ENCODE measurements at regions not wholly inside any gene's neighbourhood (a gene's known extent, or its start where the extent isn't known, plus 50 kb on each side); places are given as distances from the start of the nearest gene placed in this dataset.

DNA sequence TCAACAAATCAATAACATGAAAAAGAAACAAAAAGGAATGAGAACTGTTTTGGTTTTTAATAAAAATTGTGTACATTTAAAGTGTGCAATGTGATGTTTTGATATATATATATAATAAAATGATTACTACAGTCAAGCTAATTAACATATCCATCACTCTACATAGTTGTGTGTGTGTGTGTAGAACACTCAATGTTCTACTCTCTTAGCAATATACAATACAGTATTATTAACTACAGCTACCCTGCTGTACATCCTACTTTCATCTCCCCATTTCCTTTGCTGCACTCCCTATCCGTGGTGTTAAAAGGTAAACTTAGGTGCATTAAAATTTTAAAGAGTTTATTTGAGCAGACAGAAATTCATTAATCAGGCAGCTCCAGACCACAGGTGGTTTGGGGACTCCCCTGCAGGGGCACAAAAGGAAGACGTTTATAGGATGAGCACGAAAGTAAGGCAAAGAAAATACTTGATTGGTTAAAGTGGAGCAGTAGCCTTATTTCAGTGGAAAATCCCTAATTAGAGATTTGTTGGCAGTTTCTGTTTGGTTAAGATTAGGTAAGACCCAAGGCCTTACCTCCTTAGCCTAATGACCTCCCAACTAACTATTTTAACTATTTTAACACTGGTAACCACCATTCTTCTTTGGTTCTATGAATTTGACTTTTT, 61.8 kb upstream of the SNRK start:
- no peak for TF ChIP-seq CREB1 (IDR thresholded peaks at IDR 0.05; ENCODE audit: low read depth)
- no peak for TF ChIP-seq TEAD4 (IDR thresholded peaks at IDR 0.05)
- TF ChIP-seq, protein P1, sequence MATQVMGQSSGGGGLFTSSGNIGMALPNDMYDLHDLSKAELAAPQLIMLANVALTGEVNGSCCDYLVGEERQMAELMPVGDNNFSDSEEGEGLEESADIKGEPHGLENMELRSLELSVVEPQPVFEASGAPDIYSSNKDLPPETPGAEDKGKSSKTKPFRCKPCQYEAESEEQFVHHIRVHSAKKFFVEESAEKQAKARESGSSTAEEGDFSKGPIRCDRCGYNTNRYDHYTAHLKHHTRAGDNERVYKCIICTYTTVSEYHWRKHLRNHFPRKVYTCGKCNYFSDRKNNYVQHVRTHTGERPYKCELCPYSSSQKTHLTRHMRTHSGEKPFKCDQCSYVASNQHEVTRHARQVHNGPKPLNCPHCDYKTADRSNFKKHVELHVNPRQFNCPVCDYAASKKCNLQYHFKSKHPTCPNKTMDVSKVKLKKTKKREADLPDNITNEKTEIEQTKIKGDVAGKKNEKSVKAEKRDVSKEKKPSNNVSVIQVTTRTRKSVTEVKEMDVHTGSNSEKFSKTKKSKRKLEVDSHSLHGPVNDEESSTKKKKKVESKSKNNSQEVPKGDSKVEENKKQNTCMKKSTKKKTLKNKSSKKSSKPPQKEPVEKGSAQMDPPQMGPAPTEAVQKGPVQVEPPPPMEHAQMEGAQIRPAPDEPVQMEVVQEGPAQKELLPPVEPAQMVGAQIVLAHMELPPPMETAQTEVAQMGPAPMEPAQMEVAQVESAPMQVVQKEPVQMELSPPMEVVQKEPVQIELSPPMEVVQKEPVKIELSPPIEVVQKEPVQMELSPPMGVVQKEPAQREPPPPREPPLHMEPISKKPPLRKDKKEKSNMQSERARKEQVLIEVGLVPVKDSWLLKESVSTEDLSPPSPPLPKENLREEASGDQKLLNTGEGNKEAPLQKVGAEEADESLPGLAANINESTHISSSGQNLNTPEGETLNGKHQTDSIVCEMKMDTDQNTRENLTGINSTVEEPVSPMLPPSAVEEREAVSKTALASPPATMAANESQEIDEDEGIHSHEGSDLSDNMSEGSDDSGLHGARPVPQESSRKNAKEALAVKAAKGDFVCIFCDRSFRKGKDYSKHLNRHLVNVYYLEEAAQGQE (IDR thresholded peaks at IDR 0.05; ENCODE audit: low read depth) = no peak
- no peak for TF ChIP-seq EGR1 (IDR thresholded peaks at IDR 0.05)
- TF ChIP-seq, protein P2, sequence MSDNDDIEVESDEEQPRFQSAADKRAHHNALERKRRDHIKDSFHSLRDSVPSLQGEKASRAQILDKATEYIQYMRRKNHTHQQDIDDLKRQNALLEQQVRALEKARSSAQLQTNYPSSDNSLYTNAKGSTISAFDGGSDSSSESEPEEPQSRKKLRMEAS (IDR thresholded peaks at IDR 0.05) = no peak
- TF ChIP-seq ZBTB7A (IDR thresholded peaks at IDR 0.05; ENCODE audit: low read depth) = no peak
- TF ChIP-seq, protein P3, sequence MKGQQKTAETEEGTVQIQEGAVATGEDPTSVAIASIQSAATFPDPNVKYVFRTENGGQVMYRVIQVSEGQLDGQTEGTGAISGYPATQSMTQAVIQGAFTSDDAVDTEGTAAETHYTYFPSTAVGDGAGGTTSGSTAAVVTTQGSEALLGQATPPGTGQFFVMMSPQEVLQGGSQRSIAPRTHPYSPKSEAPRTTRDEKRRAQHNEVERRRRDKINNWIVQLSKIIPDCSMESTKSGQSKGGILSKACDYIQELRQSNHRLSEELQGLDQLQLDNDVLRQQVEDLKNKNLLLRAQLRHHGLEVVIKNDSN (IDR thresholded peaks at IDR 0.05) = no peak
- TF ChIP-seq EP300 (IDR thresholded peaks at IDR 0.05; ENCODE audit: borderline replicate concordance) = no peak
- TF ChIP-seq RAD21 (IDR thresholded peaks at IDR 0.05; ENCODE audit: low read depth) = no peak
- TF ChIP-seq TAF1 (IDR thresholded peaks at IDR 0.05; ENCODE audit: low read depth) = no peak

Measured in Ishikawa (cell line).